GM06990 (cell line): ENCODE measurements at regions not wholly inside any gene's neighbourhood (a gene's known extent, or its start where the extent isn't known, plus 50 kb on each side); places are given as distances from the start of the nearest gene placed in this dataset.

Source experiments
- DNase-seq: peaks from one replicate; pipeline ENCODE4 v3.0.0-alpha.2; 2011; ENCODE audit not compliant: insufficient read length; ENCODE audit errors: extremely low read depth
- H3K27me3 ChIP-seq: replicated peaks from 2 replicates; pipeline ENCODE4 v1.6.0; 2011; ENCODE audit warnings: low read length; ENCODE audit not compliant: control insufficient read depth, insufficient read depth
- H3K36me3 ChIP-seq: 2 replicates; pipeline ENCODE4 v1.5.1; 2011; ENCODE audit warnings: low read length; ENCODE audit not compliant: control insufficient read depth, insufficient read depth
- H3K4me3 ChIP-seq: replicated peaks from 2 replicates; pipeline ENCODE4 v1.5.1; 2011; ENCODE audit warnings: low read depth, mild to moderate bottlenecking, control low read depth, low read length
- CTCF ChIP-seq: IDR thresholded peaks from 2 replicates; pipeline ENCODE4 v1.5.1; 2011; ENCODE audit warnings: low read length, control low read depth, mild to moderate bottlenecking, inconsistent platforms; ENCODE audit not compliant: insufficient read depth, poor library complexity, severe bottlenecking

GRCh38 chr14:26741711-26742212 is 143.9 kb upstream of the NOVA1 start:
- Histone ChIP-seq H3K4me3 (no peak overlapping the region), H3K27me3 (no peaks in the 10 kb centered on the region), H3K36me3 (no peaks in the 10 kb centered on the region)
- DNase-seq: no peak
- TF ChIP-seq CTCF: no peak

GRCh38 chr14:26743284-26743683 is 145.5 kb upstream of the NOVA1 start:
- Histone ChIP-seq H3K4me3 (no peak overlapping the region), H3K36me3 (no peaks in the 10 kb centered on the region), H3K27me3 (no peaks in the 10 kb centered on the region)
- DNase-seq: no peak
- no peak for TF ChIP-seq CTCF

GRCh38 chr14:26744903-26745302 is 147.1 kb upstream of the NOVA1 start:
- Histone ChIP-seq H3K27me3 (no peaks in the 10 kb centered on the region), H3K4me3 (no peak overlapping the region), H3K36me3 (no peaks in the 10 kb centered on the region)
- TF ChIP-seq CTCF: no peak
- DNase-seq: no peak

- no peak for DNase-seq
- no peak overlapping the region for H3K4me3 ChIP-seq
- TF ChIP-seq CTCF: no peak
Observed at GRCh38 chr14:26761532-26761931, 163.7 kb upstream of the NOVA1 start.

GRCh38 chr14:26765301-26765700 is 167.5 kb upstream of the NOVA1 start:
- Histone ChIP-seq H3K36me3 (no peaks in the 10 kb centered on the region), H3K27me3 (no peaks in the 10 kb centered on the region), H3K4me3 (no peak overlapping the region)
- no peak for TF ChIP-seq CTCF
- DNase-seq: no peak

More at GRCh38 chr14:26761532-26761931, 163.7 kb upstream of the NOVA1 start:
- no peaks in the 10 kb centered on the region for H3K27me3 ChIP-seq
- H3K36me3 ChIP-seq: no peaks in the 10 kb centered on the region
